ENCODE measurements at regions not wholly inside any gene's neighbourhood (a gene's known extent, or its start where the extent isn't known, plus 50 kb on each side); places are given as distances from the start of the nearest gene placed in this dataset.
A peak's percentile ranks its signal among the peaks of the same experiment; 100 is the strongest.

DNA sequence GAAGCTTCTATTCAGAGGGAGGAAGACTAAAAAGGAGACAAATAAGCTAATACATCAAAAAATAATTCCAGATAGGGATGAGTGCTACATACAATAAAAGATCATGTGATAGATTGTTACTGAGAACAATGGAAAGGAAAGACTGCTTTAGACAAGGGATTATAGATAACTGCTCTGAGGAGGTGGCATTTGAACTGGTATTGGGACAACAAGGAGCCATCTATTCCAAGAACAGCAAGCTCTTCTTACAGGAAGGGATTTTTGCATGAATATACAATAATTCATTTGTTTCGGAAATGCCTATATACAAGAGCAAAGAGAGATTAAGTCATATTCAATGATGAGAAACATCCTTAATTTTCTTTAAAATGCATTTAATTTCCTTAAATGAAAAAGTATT lies 540.5 kb upstream of the KLF12 start:
- Histone ChIP-seq H3K27me3 (no peaks in the 10 kb centered on the region), H3K36me3 (no peaks in the 10 kb centered on the region), H3K4me3 (no peak overlapping the region), H3K27ac (no peak overlapping the region), H3K9ac (ENCODE audit: low read depth in 2 of 2, low read length in 2 of 2) (no peak overlapping the region), H3K9me3 (no peaks in the 10 kb centered on the region), H3K4me1 (no peaks in the 10 kb centered on the region)
- TF ChIP-seq, protein P1, sequence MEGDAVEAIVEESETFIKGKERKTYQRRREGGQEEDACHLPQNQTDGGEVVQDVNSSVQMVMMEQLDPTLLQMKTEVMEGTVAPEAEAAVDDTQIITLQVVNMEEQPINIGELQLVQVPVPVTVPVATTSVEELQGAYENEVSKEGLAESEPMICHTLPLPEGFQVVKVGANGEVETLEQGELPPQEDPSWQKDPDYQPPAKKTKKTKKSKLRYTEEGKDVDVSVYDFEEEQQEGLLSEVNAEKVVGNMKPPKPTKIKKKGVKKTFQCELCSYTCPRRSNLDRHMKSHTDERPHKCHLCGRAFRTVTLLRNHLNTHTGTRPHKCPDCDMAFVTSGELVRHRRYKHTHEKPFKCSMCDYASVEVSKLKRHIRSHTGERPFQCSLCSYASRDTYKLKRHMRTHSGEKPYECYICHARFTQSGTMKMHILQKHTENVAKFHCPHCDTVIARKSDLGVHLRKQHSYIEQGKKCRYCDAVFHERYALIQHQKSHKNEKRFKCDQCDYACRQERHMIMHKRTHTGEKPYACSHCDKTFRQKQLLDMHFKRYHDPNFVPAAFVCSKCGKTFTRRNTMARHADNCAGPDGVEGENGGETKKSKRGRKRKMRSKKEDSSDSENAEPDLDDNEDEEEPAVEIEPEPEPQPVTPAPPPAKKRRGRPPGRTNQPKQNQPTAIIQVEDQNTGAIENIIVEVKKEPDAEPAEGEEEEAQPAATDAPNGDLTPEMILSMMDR (IDR thresholded peaks at IDR 0.05): no peak
- intact Hi-C loops (cut with DNase I): no loop called here
- DNase-seq: no peak

DNA sequence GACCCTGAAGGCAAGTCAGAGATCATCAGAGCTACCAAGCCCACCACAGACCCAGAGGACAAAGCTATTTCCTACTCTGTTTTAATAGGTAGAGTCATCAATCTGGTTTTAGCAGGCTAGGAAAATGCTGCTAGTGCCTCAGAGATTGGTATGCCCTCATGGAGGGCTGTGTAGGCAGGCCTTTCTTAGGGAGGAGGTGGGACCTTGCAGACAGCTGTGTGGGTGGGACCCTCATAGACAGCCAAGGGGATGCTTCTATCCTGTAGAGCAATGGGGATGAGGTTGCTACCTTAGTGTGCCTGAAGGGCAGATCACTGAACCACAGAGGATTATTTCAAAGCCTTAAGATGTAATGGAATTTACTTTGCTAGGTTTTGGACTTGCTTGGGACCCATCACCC lies 534.9 kb upstream of the KLF12 start:
- H3K4me1 ChIP-seq: no peaks in the 10 kb centered on the region
- no peak overlapping the region for H3K9ac ChIP-seq (ENCODE audit: low read depth in 2 of 2, low read length in 2 of 2)
- no peak overlapping the region for H3K27ac ChIP-seq
- TF ChIP-seq, protein P1 (IDR thresholded peaks at IDR 0.05): no peak
- no peaks in the 10 kb centered on the region for H3K9me3 ChIP-seq
- DNase-seq: no peak
- H3K36me3 ChIP-seq: no peaks in the 10 kb centered on the region
- intact Hi-C loops (cut with DNase I): no loop called here
- no peaks in the 10 kb centered on the region for H3K27me3 ChIP-seq
- H3K4me3 ChIP-seq: no peak overlapping the region

DNA sequence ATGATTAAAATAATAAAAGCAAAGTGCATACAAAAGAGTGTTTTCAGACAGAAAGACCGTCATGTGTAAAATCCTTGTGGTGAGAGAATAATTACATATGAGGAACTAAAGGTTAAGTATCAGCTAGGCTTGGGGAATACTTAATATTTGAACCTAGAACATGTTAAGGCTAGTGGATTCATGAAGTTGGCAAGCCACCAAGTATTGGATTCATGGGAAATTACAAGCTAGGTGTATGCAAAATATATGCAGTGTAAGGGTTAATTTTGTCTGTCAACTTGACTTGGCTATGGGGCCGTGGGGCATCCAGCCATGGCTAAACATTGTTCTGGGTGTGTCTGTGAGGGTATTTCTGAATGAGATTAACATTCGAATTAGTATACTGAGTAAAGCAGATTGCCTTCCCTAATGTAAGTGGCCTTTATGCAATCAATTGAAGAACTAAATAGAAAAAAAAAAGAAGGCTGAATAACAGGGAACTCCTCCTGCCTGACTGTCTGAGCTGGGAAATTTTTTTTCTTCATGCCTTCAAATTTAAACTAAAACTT lies 533.5 kb upstream of the KLF12 start:
- Histone ChIP-seq H3K9ac (ENCODE audit: low read depth in 2 of 2, low read length in 2 of 2) (no peak overlapping the region), H3K27ac (no peak overlapping the region), H3K36me3 (no peaks in the 10 kb centered on the region), H3K4me1 (no peaks in the 10 kb centered on the region), H3K27me3 (no peaks in the 10 kb centered on the region), H3K4me3 (no peak overlapping the region), H3K9me3 (no peaks in the 10 kb centered on the region)
- intact Hi-C loops (cut with DNase I): no loop called here
- TF ChIP-seq, protein P1 (IDR thresholded peaks at IDR 0.05): no peak
- no peak for DNase-seq

DNA sequence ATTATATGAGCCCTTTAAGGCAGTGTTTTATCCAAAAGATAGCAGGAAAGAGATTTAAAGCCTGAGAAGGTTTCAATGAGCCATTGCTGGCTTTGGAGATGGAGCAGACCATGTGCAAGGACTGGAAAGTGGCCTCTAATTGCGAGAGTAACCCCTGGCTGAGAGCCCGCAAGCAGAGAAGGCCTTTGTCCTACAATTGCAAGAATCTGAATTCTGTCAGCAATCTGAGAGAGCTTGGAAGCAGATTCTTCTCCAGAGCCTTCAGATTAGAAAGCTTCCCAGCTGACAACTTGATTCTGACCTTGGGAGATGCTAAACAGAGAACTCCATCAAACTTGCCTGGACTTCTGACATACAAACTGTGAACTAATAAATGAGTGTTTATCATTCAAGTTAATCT lies 528.7 kb upstream of the KLF12 start:
- no peaks in the 10 kb centered on the region for H3K27me3 ChIP-seq
- DNase-seq: peak; percentile 20
- intact Hi-C loops (cut with DNase I): no loop called here

DNA sequence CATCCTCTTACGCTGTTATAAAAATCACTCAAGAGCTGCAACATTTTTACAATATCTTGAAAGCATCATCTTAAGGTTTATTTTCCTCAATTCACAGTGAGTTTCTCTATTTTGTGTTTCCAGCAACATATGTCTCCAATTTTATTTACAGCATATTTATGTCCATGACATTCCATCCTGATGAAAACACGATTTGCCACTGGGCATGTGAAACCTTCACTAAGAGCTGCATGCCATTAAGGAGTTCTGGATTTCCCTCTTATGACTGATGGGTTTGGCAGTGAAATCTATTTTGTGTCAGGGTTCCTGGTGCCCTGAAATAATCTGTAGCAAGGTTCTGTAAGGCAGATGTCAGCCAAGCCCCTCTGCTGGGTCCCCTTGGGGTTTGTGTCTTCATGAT lies 527.6 kb upstream of the KLF12 start:
- no peak overlapping the region for H3K27ac ChIP-seq
- intact Hi-C loops (cut with DNase I): no loop called here
- no peak for DNase-seq
- TF ChIP-seq, protein P1 (IDR thresholded peaks at IDR 0.05): no peak
- H3K36me3 ChIP-seq: no peaks in the 10 kb centered on the region
- H3K4me3 ChIP-seq: no peak overlapping the region
- H3K9ac ChIP-seq (ENCODE audit: low read depth in 2 of 2, low read length in 2 of 2): no peak overlapping the region
- no peaks in the 10 kb centered on the region for H3K9me3 ChIP-seq
- H3K27me3 ChIP-seq: no peaks in the 10 kb centered on the region
- no peaks in the 10 kb centered on the region for H3K4me1 ChIP-seq

More for the DNA sequence above, 528.7 kb upstream of the KLF12 start:
- Histone ChIP-seq H3K36me3 (no peaks in the 10 kb centered on the region), H3K4me1 (no peaks in the 10 kb centered on the region), H3K27ac (no peak overlapping the region), H3K9ac (ENCODE audit: low read depth in 2 of 2, low read length in 2 of 2) (no peak overlapping the region), H3K4me3 (no peak overlapping the region), H3K9me3 (no peaks in the 10 kb centered on the region)
- TF ChIP-seq, protein P1 (IDR thresholded peaks at IDR 0.05): no peak

Measured in colonic mucosa (tissue), 4 donors.